OCI-LY1 (cell line): ENCODE measurements at regions not wholly inside any gene's neighbourhood (a gene's known extent, or its start where the extent isn't known, plus 50 kb on each side); places are given as distances from the start of the nearest gene placed in this dataset.

ENCODE experiments used
- EZH2 ChIP-seq: fragments of 200-600 bp; sonication (generic), shearing (Covaris generic); IDR thresholded peaks from 2 replicates; pipeline ENCODE4 v1.8.0; 2017; ENCODE audit warnings: borderline replicate concordance, mixed run types, mild to moderate bottlenecking, antibody characterized with exemption, low read length, moderate library complexity, mixed read lengths
- TF ChIP-seq, protein P1 (sequence below): fragments of 200-600 bp; sonication (generic), shearing (Covaris generic); IDR thresholded peaks from 2 replicates; pipeline ENCODE4 v1.5.1; 2017; ENCODE audit warnings: mild to moderate bottlenecking, antibody characterized with exemption, low read length, moderate library complexity, mixed read lengths

DNA sequence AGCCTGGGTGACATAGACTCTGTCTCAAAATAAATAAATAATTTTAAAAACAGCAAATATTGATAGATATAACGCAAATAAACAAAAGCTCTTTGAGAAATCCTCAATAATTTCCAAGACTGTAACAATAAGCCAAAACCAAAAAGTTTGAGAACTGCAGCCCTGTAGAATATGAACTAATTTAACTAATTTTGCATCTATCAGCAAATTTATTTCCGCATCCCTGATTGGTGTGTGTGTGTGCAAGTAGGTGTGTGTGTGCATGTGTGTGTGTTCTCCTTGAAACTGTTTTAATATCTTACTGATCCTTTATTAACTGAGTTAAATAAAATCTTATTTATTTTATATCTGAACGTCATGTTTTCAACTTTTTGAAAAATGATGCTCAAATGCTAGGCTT, 67.0 kb upstream of the ISX start:
- TF ChIP-seq, protein P1, sequence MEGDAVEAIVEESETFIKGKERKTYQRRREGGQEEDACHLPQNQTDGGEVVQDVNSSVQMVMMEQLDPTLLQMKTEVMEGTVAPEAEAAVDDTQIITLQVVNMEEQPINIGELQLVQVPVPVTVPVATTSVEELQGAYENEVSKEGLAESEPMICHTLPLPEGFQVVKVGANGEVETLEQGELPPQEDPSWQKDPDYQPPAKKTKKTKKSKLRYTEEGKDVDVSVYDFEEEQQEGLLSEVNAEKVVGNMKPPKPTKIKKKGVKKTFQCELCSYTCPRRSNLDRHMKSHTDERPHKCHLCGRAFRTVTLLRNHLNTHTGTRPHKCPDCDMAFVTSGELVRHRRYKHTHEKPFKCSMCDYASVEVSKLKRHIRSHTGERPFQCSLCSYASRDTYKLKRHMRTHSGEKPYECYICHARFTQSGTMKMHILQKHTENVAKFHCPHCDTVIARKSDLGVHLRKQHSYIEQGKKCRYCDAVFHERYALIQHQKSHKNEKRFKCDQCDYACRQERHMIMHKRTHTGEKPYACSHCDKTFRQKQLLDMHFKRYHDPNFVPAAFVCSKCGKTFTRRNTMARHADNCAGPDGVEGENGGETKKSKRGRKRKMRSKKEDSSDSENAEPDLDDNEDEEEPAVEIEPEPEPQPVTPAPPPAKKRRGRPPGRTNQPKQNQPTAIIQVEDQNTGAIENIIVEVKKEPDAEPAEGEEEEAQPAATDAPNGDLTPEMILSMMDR = no peak
- no peak for TF ChIP-seq EZH2
